Adrenal gland (tissue), 9 donors: ENCODE measurements at regions not wholly inside any gene's neighbourhood (a gene's known extent, or its start where the extent isn't known, plus 50 kb on each side); places are given as distances from the start of the nearest gene placed in this dataset.
"Not testable (repeated sequence)": the region's sequence is repeated elsewhere in the genome, so short reads cannot be mapped to it uniquely, and the experiment has no call there.

ENCODE experiments used
- DNase-seq, 7 donors: peaks; one replicate each; pipeline ENCODE4 v3.0.0-alpha.2; 2019 to 2020
- H3K27ac ChIP-seq, 5 donors: fragments of 200-600 bp; sonication (generic) in 4 of 5; 1 replicate in 3 of 5; 2 replicates in 2 of 5; pipeline versions ENCODE4 v1.5.1 to v1.8.0; 2016 to 2020; ENCODE audit warnings: mild to moderate bottlenecking in 1 of 5
- H3K27me3 ChIP-seq: fragments of 200-600 bp; 2 replicates; pipeline ENCODE4 v1.8.0; 2021
- H3K36me3 ChIP-seq, 2 donors: fragments of 200-600 bp; replicated peaks in 1 of 2; 1 replicate in 1 of 2; 2 replicates in 1 of 2; pipeline versions ENCODE4 v1.5.1 to v1.8.0; 2018 to 2022
- H3K4me1 ChIP-seq, 2 donors: fragments of 200-600 bp; replicated peaks in 1 of 2; 1 replicate in 1 of 2; 2 replicates in 1 of 2; pipeline versions ENCODE4 v1.5.1 to v1.8.0; 2018 to 2021
- H3K4me3 ChIP-seq, 4 donors: fragments of 200-600 bp; sonication (generic) in 3 of 4; one replicate each; pipeline ENCODE4 v1.5.1; 2016 to 2018
- H3K9me3 ChIP-seq, 3 donors: fragments of 200-600 bp; sonication (generic) in 1 of 3; replicated peaks in 1 of 3; 1 replicate in 2 of 3; 2 replicates in 1 of 3; pipeline versions ENCODE4 v1.5.1 to v1.8.0; 2016 to 2021
- CTCF ChIP-seq, 6 experiments: fragments of 450-650 bp in 4 of 6; fragments of 200-600 bp in 2 of 6; sonication (generic) in 1 of 6; IDR thresholded peaks; 1 replicate in 5 of 6; 2 replicates in 1 of 6; pipeline versions ENCODE4 v1.5.1 to v1.8.0; 2016 to 2021; ENCODE audit warnings: antibody characterized with exemption in 6 of 6, mild to moderate bottlenecking in 2 of 6, moderate library complexity in 1 of 6
- POLR2A ChIP-seq, 2 donors: fragments of 450-650 bp; IDR thresholded peaks; one replicate each; pipeline ENCODE4 v1.6.1; 2017; ENCODE audit warnings: antibody characterized with exemption in 2 of 2, mild to moderate bottlenecking in 2 of 2, moderate library complexity in 1 of 2
- WGBS, 4 donors: extraction: QIAGEN DNeasy Blood & Tissue Kit in 2 of 4; methylation state at CpG; one replicate each; pipeline versions ENCODE4 v1.1.5 to v1.1.7; 2013 to 2017; 5-methylcytosine and 5-hydroxymethylcytosine counted together
- intact Hi-C, 2 donors: fragments of 100-400 bp; cut with DNase I; formaldehyde crosslinking; loops; one replicate each; pipeline versions ENCODE4 v1.14.1 to v1.15.0; 2022 to 2023
- donor health status: healthy with polysubstance abuse.
- donor health status: Bipolar disorder and iron deficiency.
- donor health status: DM: yes; HTN: yes; CAD: no.
- donor health status: DM: no; HTN: no; CAD: no.
- donor health status: DM: no; HTN: no; CAD: no.

GRCh38 chr20:40869218-40870147, 159.1 kb upstream of the TOP1 start:
- no peak for DNase-seq
- WGBS, 4 donors, result 75 to 88% (median 84%) methylated on average over 5 to 12 of the region's 12 CpGs
- Histone ChIP-seq H3K4me1 (peaks cover 6 to 21% of the 10 kb centered on the region in 2 donors), H3K36me3 (no peaks in the 10 kb centered on the region), H3K27me3 (no peaks in the 10 kb centered on the region), H3K9me3 (no peaks in the 10 kb centered on the region), H3K4me3 (no peak overlapping the region), H3K27ac (no peak overlapping the region)
- intact Hi-C loops, result no loop called here
- TF ChIP-seq POLR2A (IDR thresholded peaks at IDR 0.05), result no peak
- TF ChIP-seq CTCF (IDR thresholded peaks at IDR 0.05), result no peak

DNA sequence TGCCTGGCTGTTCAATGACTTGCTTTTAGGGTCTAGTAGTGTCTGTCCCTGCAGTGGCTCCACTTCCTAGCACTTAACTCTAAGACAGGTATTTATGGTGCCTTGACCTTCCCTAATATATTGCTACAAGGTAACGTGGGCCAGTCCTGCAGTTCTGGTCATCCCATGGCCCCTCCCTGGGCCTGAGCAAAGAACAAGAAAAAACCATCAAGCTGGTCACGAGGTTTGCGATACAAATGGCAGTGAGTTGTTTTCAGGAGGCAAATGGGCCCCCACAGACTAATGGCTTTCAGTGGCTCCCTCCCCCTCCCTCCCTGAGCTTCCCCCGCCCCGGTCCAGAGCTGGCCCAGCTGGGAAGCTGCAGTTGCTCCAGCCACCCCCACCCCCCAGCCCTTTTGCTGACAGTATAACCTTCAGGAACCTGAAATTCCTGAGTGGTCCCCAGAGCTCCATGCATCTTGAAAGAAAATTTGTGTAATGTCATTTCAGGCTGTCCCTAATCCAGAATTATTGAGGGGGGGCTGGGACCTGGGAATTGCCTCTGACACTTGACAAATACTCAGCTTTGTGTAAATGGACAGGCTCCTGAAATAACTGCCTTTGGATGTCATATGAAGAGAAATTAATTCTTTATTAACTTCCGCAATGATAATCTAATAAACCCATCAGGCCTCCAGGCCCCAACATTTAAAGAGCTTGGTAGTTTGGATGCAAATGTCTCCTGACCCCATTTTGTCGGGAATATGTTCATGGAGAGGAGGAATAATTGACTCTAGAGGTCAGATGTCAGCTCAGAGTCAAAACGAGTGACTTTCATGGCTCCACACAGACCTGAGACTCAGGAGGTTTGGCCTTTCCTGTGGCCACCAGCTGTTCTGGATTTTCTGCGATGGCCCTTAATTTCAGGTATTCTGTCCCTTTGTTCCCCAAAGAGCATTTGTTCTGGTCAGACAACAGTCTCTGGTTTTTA, 153.2 kb upstream of the TOP1 start:
- Histone ChIP-seq H3K4me3 (no peak overlapping the region), H3K27me3 (no peaks in the 10 kb centered on the region), H3K4me1 (no peaks in the 10 kb centered on the region), H3K9me3 (no peaks in the 10 kb centered on the region), H3K36me3 (no peaks in the 10 kb centered on the region), H3K27ac (no peak overlapping the region)
- 61 to 71% (median 67%) methylated on average over 7 to 9 of the region's 9 CpGs for WGBS, 4 donors
- TF ChIP-seq CTCF (IDR thresholded peaks at IDR 0.05) (no peak), POLR2A (IDR thresholded peaks at IDR 0.05) (no peak)
- intact Hi-C loops, result no loop called here
- no peak for DNase-seq

GRCh38 chr20:40878099-40878498, 150.5 kb upstream of the TOP1 start:
- H3K4me1 ChIP-seq, intact Hi-C loops, H3K9me3 ChIP-seq, H3K27me3 ChIP-seq, DNase-seq, H3K4me3 ChIP-seq, H3K27ac ChIP-seq, H3K36me3 ChIP-seq: not testable (repeated sequence)
- 79 to 90% (median 85%) methylated on average over 1 of the region's 1 CpG for WGBS, 4 donors

DNA sequence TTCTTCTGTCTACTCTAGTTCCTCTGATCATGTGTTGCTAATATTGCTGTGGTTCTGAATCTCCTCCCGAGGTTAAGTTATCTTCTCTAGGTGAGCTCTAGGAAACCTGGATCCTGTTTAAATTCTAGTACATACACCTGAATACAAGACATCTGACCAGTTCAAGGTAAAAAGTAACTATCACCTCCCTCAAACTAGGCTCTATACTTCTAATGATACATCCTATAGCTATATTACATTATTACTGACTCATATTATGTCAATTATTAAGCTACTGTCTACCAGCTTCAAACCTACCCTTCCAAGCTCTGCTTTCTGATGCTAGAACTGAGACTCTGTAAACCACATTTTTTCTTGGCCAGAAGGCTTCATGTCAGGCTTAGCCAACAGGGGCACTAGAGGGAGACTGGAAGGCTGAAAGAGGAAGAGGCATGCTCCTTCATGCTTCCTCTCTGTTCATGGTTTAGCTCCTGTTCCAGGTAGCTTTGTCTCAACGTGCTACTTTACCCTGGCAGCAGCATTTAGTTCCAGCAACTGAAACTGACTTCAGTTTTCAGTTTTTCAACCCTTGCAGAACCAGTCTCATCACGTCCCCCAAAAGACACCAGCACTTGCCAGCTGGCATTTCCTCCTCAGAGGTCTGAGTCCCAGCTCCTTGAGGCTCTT, 148.4 kb upstream of the TOP1 start:
- no peak overlapping the region for H3K27ac ChIP-seq
- no peaks in the 10 kb centered on the region for H3K9me3 ChIP-seq
- no peaks in the 10 kb centered on the region for H3K36me3 ChIP-seq
- H3K27me3 ChIP-seq, result no peaks in the 10 kb centered on the region
- no peak for DNase-seq
- H3K4me1 ChIP-seq, result no peaks in the 10 kb centered on the region
- no peak overlapping the region for H3K4me3 ChIP-seq
- TF ChIP-seq CTCF (IDR thresholded peaks at IDR 0.05) (no peak), POLR2A (IDR thresholded peaks at IDR 0.05) (no peak)
- 59 to 74% (median 68%) methylated on average over 3 of the region's 3 CpGs for WGBS, 4 donors
- intact Hi-C loops, result no loop called here
